ENCODE measurements at regions not wholly inside any gene's neighbourhood (a gene's known extent, or its start where the extent isn't known, plus 50 kb on each side); places are given as distances from the start of the nearest gene placed in this dataset.

DNA sequence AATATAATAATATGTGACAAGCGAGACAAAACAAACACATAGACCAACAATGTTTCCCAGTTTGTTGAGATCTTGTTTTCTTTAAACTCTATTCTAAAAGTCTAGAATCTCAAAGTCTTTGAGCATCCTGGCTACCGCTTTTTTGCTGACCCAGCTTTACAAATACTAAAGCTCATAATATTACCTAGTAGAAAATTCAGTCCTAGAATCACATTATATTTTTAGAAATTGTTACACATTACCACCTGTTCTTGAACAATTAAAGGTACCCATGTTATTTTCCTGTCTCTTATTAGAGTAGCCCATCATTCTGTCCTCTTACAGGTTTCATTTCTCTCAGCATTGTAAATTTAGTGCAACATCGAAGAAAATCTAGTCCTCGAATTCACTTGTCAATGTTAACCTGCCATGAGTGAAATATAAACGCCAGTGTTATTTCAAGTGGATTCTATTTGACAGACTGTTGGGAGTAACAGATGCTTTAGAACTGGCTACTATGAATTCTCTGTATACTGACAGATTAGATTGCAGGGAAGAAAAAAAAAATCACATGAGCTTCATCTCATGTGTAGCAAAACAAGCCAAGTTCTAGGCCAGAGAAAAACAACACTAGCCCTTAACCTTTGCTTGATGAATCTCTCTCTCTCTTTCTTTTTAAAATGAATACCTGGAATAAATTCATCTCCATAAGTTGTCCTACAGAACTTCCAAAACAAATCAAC lies 851.2 kb upstream of the ADAMTS5 start:
- intact Hi-C loops (cut with DNase I): loop anchor here in 1 of 10 donors (1.0 kb wide), 1 partner anchor 20 kb away; no protein-coding TSS in a partner anchor
- Histone ChIP-seq H3K9me3 (no peaks in the 10 kb centered on the region), H3K4me1 (peaks cover 0 to 26% (median 0%) of the 10 kb centered on the region in 9 donors), H3K4me3 (no peak overlapping the region), H3K27ac (peak overlapping the region in 4 of 10 donors; percentile 3 to 69 (median 29)), H3K27me3 (no peaks in the 10 kb centered on the region), H3K36me3 (no peaks in the 10 kb centered on the region)
- WGBS, 2 donors: 54 to 65% methylated on average over 5 of the region's 5 CpGs
- DNase-seq (no peak), ATAC-seq (peak in 4 of 8 donors; percentile 61 to 67 (median 66))
- TF ChIP-seq, protein P1, sequence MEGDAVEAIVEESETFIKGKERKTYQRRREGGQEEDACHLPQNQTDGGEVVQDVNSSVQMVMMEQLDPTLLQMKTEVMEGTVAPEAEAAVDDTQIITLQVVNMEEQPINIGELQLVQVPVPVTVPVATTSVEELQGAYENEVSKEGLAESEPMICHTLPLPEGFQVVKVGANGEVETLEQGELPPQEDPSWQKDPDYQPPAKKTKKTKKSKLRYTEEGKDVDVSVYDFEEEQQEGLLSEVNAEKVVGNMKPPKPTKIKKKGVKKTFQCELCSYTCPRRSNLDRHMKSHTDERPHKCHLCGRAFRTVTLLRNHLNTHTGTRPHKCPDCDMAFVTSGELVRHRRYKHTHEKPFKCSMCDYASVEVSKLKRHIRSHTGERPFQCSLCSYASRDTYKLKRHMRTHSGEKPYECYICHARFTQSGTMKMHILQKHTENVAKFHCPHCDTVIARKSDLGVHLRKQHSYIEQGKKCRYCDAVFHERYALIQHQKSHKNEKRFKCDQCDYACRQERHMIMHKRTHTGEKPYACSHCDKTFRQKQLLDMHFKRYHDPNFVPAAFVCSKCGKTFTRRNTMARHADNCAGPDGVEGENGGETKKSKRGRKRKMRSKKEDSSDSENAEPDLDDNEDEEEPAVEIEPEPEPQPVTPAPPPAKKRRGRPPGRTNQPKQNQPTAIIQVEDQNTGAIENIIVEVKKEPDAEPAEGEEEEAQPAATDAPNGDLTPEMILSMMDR (IDR thresholded peaks at IDR 0.05): no peak

DNA sequence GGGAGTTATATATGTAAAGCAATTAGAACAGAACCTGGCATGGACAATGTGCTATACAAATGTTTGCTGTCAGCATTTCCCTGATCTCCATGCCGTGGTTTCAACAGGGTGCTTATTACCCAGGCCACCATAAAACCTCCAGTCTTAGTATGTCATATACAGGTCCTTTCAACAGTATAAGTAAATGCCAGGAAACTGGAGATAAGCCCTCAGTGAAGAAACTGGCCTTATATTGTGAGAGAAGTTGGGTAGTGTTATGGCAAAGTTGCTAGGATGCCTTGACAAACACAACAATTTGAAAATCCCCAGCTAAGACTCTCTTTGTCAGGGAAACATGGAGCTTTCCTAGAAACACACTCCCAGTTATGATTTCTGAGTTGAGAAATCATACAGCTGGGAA lies 850.2 kb upstream of the ADAMTS5 start:
- intact Hi-C loops (cut with DNase I): no loop called here
- ATAC-seq (peak in 7 of 8 donors; percentile 25 to 79 (median 44)), DNase-seq (no peak)
- H3K27me3 ChIP-seq: no peaks in the 10 kb centered on the region
- no peaks in the 10 kb centered on the region for H3K36me3 ChIP-seq
- peak overlapping the region in 7 of 10 donors; percentile 11 to 69 (median 36) for H3K27ac ChIP-seq
- TF ChIP-seq, protein P1 (IDR thresholded peaks at IDR 0.05): no peak
- H3K4me3 ChIP-seq: no peak overlapping the region
- WGBS, 2 donors: 19 to 34% methylated on average over 1 of the region's 1 CpG
- H3K4me1 ChIP-seq: peaks cover 0 to 26% (median 0%) of the 10 kb centered on the region in 9 donors
- no peaks in the 10 kb centered on the region for H3K9me3 ChIP-seq

DNA sequence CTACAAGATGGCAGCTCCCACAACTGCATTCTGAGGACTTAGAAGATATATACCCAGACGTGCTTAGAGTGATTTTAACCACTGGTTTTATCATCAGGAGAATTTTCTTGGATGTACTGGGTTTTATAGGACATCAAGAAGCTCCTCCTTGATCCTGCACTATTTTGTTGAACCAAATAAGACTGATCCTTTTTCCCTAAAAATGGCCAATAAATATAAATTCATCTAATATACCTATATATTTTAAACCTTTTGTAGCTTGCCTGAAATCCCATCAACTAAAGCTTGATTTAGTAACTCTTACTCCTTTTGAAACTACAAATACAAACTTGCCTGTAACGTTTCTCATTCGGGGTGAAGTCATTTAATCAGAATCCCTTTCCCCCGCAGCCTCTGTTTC lies 849.4 kb upstream of the ADAMTS5 start:
- WGBS, 2 donors: 72 to 76% methylated on average over 4 of the region's 4 CpGs
- TF ChIP-seq, protein P1 (IDR thresholded peaks at IDR 0.05): no peak
- intact Hi-C loops (cut with DNase I): no loop called here

DNA sequence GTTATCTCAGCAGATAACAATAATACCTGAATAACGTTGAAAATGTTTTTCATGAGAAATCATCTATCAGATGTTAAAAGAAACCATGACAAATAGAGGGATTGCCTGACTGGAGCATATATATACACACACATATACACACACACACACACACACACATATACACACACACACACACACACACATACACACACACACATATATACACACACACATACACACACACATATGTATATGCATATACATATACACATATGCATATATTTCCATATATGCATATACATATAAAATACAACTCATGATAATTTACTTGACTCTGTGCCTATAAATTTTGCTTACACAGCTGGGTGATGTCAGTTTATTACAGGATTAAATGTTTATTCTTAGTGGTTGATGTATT lies 847.3 kb upstream of the ADAMTS5 start:
- no peaks in the 10 kb centered on the region for H3K36me3 ChIP-seq
- intact Hi-C loops (cut with DNase I): no loop called here
- no peak for DNase-seq
- no peak overlapping the region for H3K4me3 ChIP-seq
- ATAC-seq: no peak
- H3K27ac ChIP-seq: no peak overlapping the region
- H3K27me3 ChIP-seq: no peaks in the 10 kb centered on the region
- H3K9me3 ChIP-seq: no peaks in the 10 kb centered on the region
- TF ChIP-seq, protein P1 (IDR thresholded peaks at IDR 0.05): no peak
- H3K4me1 ChIP-seq: peaks cover 0 to 26% (median 0%) of the 10 kb centered on the region in 9 donors
- WGBS, 2 donors: 61 to 64% methylated on average over 1 of the region's 1 CpG

More for the DNA sequence above, 849.4 kb upstream of the ADAMTS5 start:
- Histone ChIP-seq H3K27ac (peak overlapping the region in 5 of 10 donors; percentile 10 to 69 (median 26)), H3K4me1 (peaks cover 0 to 26% (median 0%) of the 10 kb centered on the region in 9 donors), H3K9me3 (no peaks in the 10 kb centered on the region), H3K27me3 (no peaks in the 10 kb centered on the region), H3K36me3 (no peaks in the 10 kb centered on the region), H3K4me3 (no peak overlapping the region)
- DNase-seq: no peak
- no peak for ATAC-seq

Measured in heart right ventricle (tissue), 16 donors.